ENCODE measurements at regions not wholly inside any gene's neighbourhood (a gene's known extent, or its start where the extent isn't known, plus 50 kb on each side); places are given as distances from the start of the nearest gene placed in this dataset.

DNA sequence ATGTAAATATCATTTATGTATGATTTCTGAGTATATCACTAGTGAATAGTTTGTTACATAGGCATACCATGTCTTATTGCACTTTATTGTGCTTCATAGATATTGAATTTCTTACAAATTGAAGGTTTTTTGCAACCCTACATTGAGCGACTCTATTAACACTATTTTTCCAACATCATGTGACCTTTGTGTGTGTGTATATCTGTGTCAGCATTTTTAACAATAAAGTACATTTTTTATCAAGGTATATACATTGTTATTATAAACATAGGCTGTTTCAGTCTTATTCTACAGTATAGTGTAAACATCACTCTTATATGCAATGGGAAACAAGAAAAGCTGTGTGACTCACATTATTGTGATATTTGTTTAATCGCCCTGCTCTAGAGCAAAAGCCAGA, 1944.9 kb downstream of the TP53TG3F start:
- no peak for DNase-seq (ENCODE audit: low read depth)
- H3K4me3 ChIP-seq (ENCODE audit: low read length), result no peak overlapping the region
- TF ChIP-seq, protein P1, sequence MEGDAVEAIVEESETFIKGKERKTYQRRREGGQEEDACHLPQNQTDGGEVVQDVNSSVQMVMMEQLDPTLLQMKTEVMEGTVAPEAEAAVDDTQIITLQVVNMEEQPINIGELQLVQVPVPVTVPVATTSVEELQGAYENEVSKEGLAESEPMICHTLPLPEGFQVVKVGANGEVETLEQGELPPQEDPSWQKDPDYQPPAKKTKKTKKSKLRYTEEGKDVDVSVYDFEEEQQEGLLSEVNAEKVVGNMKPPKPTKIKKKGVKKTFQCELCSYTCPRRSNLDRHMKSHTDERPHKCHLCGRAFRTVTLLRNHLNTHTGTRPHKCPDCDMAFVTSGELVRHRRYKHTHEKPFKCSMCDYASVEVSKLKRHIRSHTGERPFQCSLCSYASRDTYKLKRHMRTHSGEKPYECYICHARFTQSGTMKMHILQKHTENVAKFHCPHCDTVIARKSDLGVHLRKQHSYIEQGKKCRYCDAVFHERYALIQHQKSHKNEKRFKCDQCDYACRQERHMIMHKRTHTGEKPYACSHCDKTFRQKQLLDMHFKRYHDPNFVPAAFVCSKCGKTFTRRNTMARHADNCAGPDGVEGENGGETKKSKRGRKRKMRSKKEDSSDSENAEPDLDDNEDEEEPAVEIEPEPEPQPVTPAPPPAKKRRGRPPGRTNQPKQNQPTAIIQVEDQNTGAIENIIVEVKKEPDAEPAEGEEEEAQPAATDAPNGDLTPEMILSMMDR (IDR thresholded peaks at IDR 0.05; ENCODE audit: insufficient read depth, low read depth, low read length, missing control alignments), result no peak

DNA sequence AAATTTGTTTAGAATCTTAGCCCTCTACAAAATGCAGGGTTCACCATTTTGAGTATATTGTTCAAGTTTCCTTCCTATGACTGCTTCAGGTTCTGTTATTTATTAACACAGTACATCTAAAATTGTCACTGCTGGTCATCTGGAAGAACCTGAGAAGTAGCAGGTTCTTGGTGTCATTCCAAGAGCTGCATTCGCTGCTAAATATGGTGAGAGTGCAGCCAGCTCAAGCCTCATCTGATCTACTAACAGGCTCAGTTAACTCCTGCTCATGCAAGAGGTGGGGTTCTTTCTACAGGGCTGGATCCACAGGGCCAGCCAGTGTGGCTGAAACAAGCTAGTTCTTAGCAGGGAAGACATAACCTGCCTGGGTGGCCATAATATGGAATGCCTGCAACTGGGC, 1946.1 kb downstream of the TP53TG3F start:
- DNase-seq (ENCODE audit: low read depth), result no peak
- TF ChIP-seq, protein P1 (IDR thresholded peaks at IDR 0.05; ENCODE audit: insufficient read depth, low read depth, low read length, missing control alignments), result no peak
- no peak overlapping the region for H3K4me3 ChIP-seq (ENCODE audit: low read length)

DNA sequence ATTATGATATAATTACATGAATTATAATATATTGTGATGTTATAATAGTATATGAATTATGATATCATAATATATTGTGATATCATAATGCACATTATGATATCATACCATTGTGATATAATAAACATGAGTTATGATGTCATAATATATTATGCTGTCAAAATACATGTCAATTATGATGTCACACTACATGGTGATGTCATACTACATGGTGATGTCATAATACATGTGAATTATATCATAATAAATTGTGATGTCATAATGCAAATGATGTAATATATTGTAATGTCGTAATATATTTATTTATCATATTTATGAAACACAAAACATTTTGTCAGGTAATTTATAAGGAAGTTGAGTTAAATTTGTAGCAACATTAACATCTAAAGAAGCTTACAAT, 1950.1 kb downstream of the TP53TG3F start:
- no peak overlapping the region for H3K4me3 ChIP-seq (ENCODE audit: low read length)
- TF ChIP-seq, protein P1 (IDR thresholded peaks at IDR 0.05; ENCODE audit: insufficient read depth, low read depth, low read length, missing control alignments), result no peak
- DNase-seq (ENCODE audit: low read depth), result no peak

DNA sequence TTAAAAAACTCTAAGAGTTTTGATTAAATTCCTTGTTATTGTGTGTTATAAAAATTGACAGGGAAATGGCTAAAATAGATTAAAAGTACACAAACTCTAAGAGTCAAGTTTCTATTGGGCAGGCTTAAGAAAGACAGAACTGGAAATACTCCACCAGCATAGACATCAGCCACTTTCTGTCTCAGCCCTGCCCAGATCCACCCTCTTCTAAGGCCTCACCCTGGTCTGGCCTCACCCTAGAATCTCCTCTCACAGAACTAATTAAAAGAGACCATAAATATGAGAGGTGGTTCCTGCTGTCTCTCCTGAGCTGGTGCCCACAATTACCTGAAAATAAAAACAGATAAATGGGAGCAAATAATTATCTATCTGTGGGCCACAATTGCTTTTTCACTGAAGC, 1951.0 kb downstream of the TP53TG3F start:
- no peak overlapping the region for H3K4me3 ChIP-seq (ENCODE audit: low read length)
- DNase-seq (ENCODE audit: low read depth), result no peak
- TF ChIP-seq, protein P1 (IDR thresholded peaks at IDR 0.05; ENCODE audit: insufficient read depth, low read depth, low read length, missing control alignments), result no peak

DNA sequence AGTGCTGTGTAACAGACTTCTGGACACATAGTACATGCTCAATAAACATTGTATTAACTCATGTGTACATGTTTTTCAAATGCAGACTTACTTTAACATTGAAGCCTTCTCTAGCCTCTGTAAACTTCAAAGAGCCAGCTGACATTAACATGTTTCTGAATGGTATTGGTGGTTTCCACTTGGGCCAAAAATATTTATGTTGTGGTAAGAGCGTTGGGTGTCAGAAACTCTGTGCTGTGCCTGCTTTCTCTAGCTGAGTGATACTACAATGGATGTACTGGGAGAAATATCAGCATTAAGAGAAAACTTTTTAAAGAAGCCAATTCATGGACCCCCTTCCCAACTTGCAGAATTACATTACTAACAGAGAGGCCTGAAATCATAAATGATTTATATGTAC, 1951.7 kb downstream of the TP53TG3F start:
- TF ChIP-seq, protein P1 (IDR thresholded peaks at IDR 0.05; ENCODE audit: insufficient read depth, low read depth, low read length, missing control alignments), result no peak
- no peak for DNase-seq (ENCODE audit: low read depth)
- no peak overlapping the region for H3K4me3 ChIP-seq (ENCODE audit: low read length)

DNA sequence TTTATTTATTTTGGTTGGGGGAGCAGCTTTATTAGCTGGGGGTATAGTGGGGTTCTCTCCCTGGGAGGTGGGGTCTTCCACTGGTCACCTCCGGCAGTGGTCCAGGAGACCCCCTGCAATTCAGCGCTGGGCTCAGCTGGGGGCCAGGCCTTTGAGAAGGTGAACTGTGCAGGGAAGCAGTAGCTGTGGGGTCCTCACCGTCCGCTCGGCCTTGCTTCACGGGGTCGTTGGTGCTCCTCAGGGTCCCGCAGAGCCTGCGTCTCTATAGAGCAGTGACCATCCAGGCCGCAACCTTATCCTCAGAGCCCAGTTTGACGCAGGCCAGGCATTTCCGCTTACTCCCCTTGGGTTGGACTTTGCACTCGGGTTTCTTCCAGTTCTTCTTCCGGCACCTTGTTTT, 1954.7 kb downstream of the TP53TG3F start:
- no peak for DNase-seq (ENCODE audit: low read depth)
- TF ChIP-seq, protein P1 (IDR thresholded peaks at IDR 0.05; ENCODE audit: insufficient read depth, low read depth, low read length, missing control alignments), result no peak
- no peak overlapping the region for H3K4me3 ChIP-seq (ENCODE audit: low read length)

DNA sequence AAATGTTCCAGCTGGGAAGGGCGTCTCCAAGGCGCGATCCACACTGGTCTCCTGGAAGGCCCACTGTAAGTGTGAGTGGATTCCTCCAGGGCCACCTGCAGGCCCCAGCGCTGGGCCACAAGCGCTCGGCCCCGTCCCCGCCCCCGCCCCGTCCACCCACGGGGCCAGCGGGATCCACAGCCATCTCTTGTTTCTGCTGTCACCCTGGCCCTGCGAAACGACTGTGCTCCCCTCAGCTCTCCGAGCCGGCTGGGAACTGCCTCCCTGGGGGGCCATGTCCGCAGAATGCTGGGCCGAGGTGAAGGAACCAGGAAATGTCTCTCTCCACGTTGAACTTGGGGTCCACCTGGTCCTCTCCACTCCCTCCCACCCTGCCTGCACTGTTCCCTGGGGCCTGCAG, 1955.2 kb downstream of the TP53TG3F start:
- TF ChIP-seq, protein P1 (IDR thresholded peaks at IDR 0.05; ENCODE audit: insufficient read depth, low read depth, low read length, missing control alignments), result no peak
- no peak overlapping the region for H3K4me3 ChIP-seq (ENCODE audit: low read length)
- DNase-seq (ENCODE audit: low read depth), result no peak
